ENCODE measurements at regions not wholly inside any gene's neighbourhood (a gene's known extent, or its start where the extent isn't known, plus 50 kb on each side); places are given as distances from the start of the nearest gene placed in this dataset.
"Not testable (repeated sequence)": the region's sequence is repeated elsewhere in the genome, so short reads cannot be mapped to it uniquely, and the experiment has no call there.

GRCh38 chr14:23763394-23763793, 127.2 kb downstream of the DHRS2 start:
- no peak for TF ChIP-seq CTCF (IDR thresholded peaks at IDR 0.05)
- TF ChIP-seq POLR2A (IDR thresholded peaks at IDR 0.05): no peak
- DNase-seq (ENCODE audit: low spot score in 2 of 2): no peak
- WGBS, 2 donors: 76 to 80% methylated on average over 1 of the region's 1 CpG
- intact Hi-C loops (cut with DNase I; ENCODE audit: low total_unique reads): no loop called here
- H3K4me3 ChIP-seq (ENCODE audit: low read depth, poor library complexity, severe bottlenecking): no peak overlapping the region

- TF ChIP-seq POLR2A (IDR thresholded peaks at IDR 0.05) (no peak), CTCF (IDR thresholded peaks at IDR 0.05) (no peak)
- WGBS, 2 donors: 25 to 29% methylated on average over 1 of the region's 1 CpG
- no peak overlapping the region for H3K4me3 ChIP-seq (ENCODE audit: low read depth, poor library complexity, severe bottlenecking)
- intact Hi-C loops (cut with DNase I; ENCODE audit: low total_unique reads): no loop called here
- DNase-seq (ENCODE audit: low spot score in 2 of 2): no peak
Observed at GRCh38 chr14:23766737-23767401, 130.7 kb downstream of the DHRS2 start.

GRCh38 chr14:23769221-23769728, 133.1 kb downstream of the DHRS2 start:
- intact Hi-C loops (cut with DNase I; ENCODE audit: low total_unique reads); H3K4me3 ChIP-seq (ENCODE audit: low read depth, poor library complexity, severe bottlenecking); DNase-seq (ENCODE audit: low spot score in 2 of 2): not testable (repeated sequence)
- 73 to 76% methylated on average over 9 of the region's 9 CpGs for WGBS, 2 donors

- intact Hi-C loops (cut with DNase I; ENCODE audit: low total_unique reads): no loop called here
- DNase-seq (ENCODE audit: low spot score in 2 of 2): no peak
- 86% methylated on average over 2 of the region's 2 CpGs for WGBS, 2 donors
- H3K4me3 ChIP-seq (ENCODE audit: low read depth, poor library complexity, severe bottlenecking): no peak overlapping the region
- no peak for TF ChIP-seq POLR2A (IDR thresholded peaks at IDR 0.05)
- no peak for TF ChIP-seq CTCF (IDR thresholded peaks at IDR 0.05)
Observed at GRCh38 chr14:23773981-23774380, 137.8 kb downstream of the DHRS2 start.

- WGBS, 2 donors: 60 to 70% methylated on average over 4 of the region's 4 CpGs
- intact Hi-C loops (cut with DNase I; ENCODE audit: low total_unique reads): no loop called here
- H3K4me3 ChIP-seq (ENCODE audit: low read depth, poor library complexity, severe bottlenecking): no peak overlapping the region
- DNase-seq (ENCODE audit: low spot score in 2 of 2): no peak
- TF ChIP-seq CTCF (IDR thresholded peaks at IDR 0.05): no peak
- no peak for TF ChIP-seq POLR2A (IDR thresholded peaks at IDR 0.05)
Observed at GRCh38 chr14:23776296-23776695, 140.1 kb downstream of the DHRS2 start.

- DNase-seq (ENCODE audit: low spot score in 2 of 2): no peak
- intact Hi-C loops (cut with DNase I; ENCODE audit: low total_unique reads): no loop called here
- no peak overlapping the region for H3K4me3 ChIP-seq (ENCODE audit: low read depth, poor library complexity, severe bottlenecking)
- 19 to 53% methylated on average over 1 of the region's 1 CpG for WGBS, 2 donors
- TF ChIP-seq POLR2A (IDR thresholded peaks at IDR 0.05): no peak
- TF ChIP-seq CTCF (IDR thresholded peaks at IDR 0.05): no peak
Observed at GRCh38 chr14:23785208-23785607, 149.0 kb downstream of the DHRS2 start.
